IMR-90 (cell line): ENCODE measurements at regions not wholly inside any gene's neighbourhood (a gene's known extent, or its start where the extent isn't known, plus 50 kb on each side); places are given as distances from the start of the nearest gene placed in this dataset.

Experiments used
- ATAC-seq: fragments of 200-7000 bp; cut with Tn5 transposase; 2 replicates; pipeline ENCODE4 v1.9.1; 2020; ENCODE audit warnings: low read depth, mild to moderate bottlenecking, moderate library complexity
- BruUV-seq: library from RNA; stranded (reverse); fragments of 400-500 nt; replicated peaks from 2 replicates; lab custom pipeline; 2021; lab: Mats Ljungman, UMichigan
- CTCF ChIA-PET: fragments of 300-600 bp; formaldehyde crosslinking; extraction: SDS; loops from one replicate; lab custom pipeline; 2021; ENCODE audit warnings: antibody characterized with exemption; lab: Yijun Ruan, JAX
- POLR2A ChIA-PET: fragments of 300-600 bp; sonication (Branson Sonifier 250); formaldehyde crosslinking; loops from one replicate; lab custom pipeline; 2022; ENCODE audit warnings: antibody characterized with exemption; ENCODE audit not compliant: unreplicated experiment; lab: Charles Lee
- DNase-seq: peaks from one replicate; pipeline ENCODE4 v3.0.0; 2013
- H2AFZ ChIP-seq: replicated peaks from 2 replicates; pipeline ENCODE3; 2013; ENCODE audit warnings: low read length, mild to moderate bottlenecking; ENCODE audit not compliant: poor library complexity
- H2AK5ac ChIP-seq: 2 replicates; pipeline ENCODE4 v1.6.1; 2013; ENCODE audit warnings: low read depth, low read length, inconsistent platforms
- H2AK9ac ChIP-seq: replicated peaks from 2 replicates; pipeline ENCODE3; 2013; ENCODE audit warnings: mild to moderate bottlenecking, low read depth, low read length, moderate library complexity; ENCODE audit not compliant: poor library complexity
- H2BK120ac ChIP-seq: 2 replicates; pipeline ENCODE4 v1.6.1; 2013; ENCODE audit warnings: low read depth, low read length, inconsistent platforms
- H2BK15ac ChIP-seq: 3 replicates; pipeline ENCODE4 v1.6.1; 2013; ENCODE audit warnings: low read depth, low read length, inconsistent platforms
- H2BK20ac ChIP-seq: 2 replicates; pipeline ENCODE4 v1.6.1; 2013; ENCODE audit warnings: low read depth, mild to moderate bottlenecking, inconsistent platforms, low read length, moderate library complexity
- H2BK5ac ChIP-seq: 2 replicates; pipeline ENCODE4 v1.6.1; 2013; ENCODE audit warnings: mild to moderate bottlenecking, low read depth, low read length, inconsistent platforms; ENCODE audit not compliant: poor library complexity, severe bottlenecking
- H3K14ac ChIP-seq: replicated peaks from 2 replicates; pipeline ENCODE4 v1.6.1; 2013; ENCODE audit warnings: low read depth, low read length, inconsistent platforms
- H3K18ac ChIP-seq: 2 replicates; pipeline ENCODE4 v1.6.1; 2013; ENCODE audit warnings: low read depth, low read length, control low read depth
- H3K23ac ChIP-seq: 2 replicates; pipeline ENCODE4 v1.6.1; 2013; ENCODE audit warnings: low read depth, low read length, inconsistent platforms
- H3K27ac ChIP-seq: 2 replicates; pipeline ENCODE4 v1.5.1; 2013; ENCODE audit warnings: mild to moderate bottlenecking, control low read depth, low read length; ENCODE audit not compliant: insufficient read depth
- H3K27me3 ChIP-seq: 2 replicates; pipeline ENCODE4 v1.6.1; 2013; ENCODE audit warnings: low read length; ENCODE audit not compliant: control insufficient read depth, insufficient read depth
- H3K36me3 ChIP-seq: 2 replicates; pipeline ENCODE4 v1.6.1; 2013; ENCODE audit warnings: low read length, mixed read lengths; ENCODE audit not compliant: control insufficient read depth, insufficient read depth
- H3K4ac ChIP-seq: 2 replicates; pipeline ENCODE4 v1.6.1; 2013; ENCODE audit warnings: low read depth, low read length, inconsistent platforms
- H3K4me1 ChIP-seq: 2 replicates; pipeline ENCODE4 v1.6.1; 2013; ENCODE audit warnings: low read length, mixed read lengths; ENCODE audit not compliant: control insufficient read depth, insufficient read depth
- H3K4me2 ChIP-seq: 2 replicates; pipeline ENCODE4 v1.6.1; 2013; ENCODE audit warnings: low read depth, mild to moderate bottlenecking, control low read depth, low read length, moderate library complexity
- H3K4me3 ChIP-seq: 2 replicates; pipeline ENCODE4 v1.5.1; 2013; ENCODE audit warnings: low read depth, mild to moderate bottlenecking, control low read depth, low read length, moderate library complexity; ENCODE audit not compliant: insufficient read depth
- H3K56ac ChIP-seq: 2 replicates; pipeline ENCODE4 v1.6.1; 2013; ENCODE audit warnings: low read length, inconsistent platforms; ENCODE audit not compliant: insufficient read depth; ENCODE audit errors: extremely low read depth
- H3K79me1 ChIP-seq, 2 experiments: 2 replicates each; pipeline ENCODE4 v1.6.1; 2013; ENCODE audit warnings: low read length in 2 of 2, inconsistent platforms in 1 of 2, low read depth in 1 of 2
- H3K9ac ChIP-seq: 2 replicates; pipeline ENCODE4 v1.6.1; 2013; ENCODE audit warnings: low read depth, low read length, control low read depth
- H3K9me1 ChIP-seq: 2 replicates; pipeline ENCODE4 v1.6.1; 2013; ENCODE audit warnings: low read length, inconsistent platforms; ENCODE audit not compliant: insufficient read depth
- H3K9me3 ChIP-seq: 2 replicates; pipeline ENCODE4 v1.6.1; 2013; ENCODE audit warnings: low read length; ENCODE audit not compliant: control insufficient read depth, insufficient read depth
- H4K20me1 ChIP-seq: 2 replicates; pipeline ENCODE4 v1.6.1; 2013; ENCODE audit warnings: low read length, inconsistent platforms; ENCODE audit not compliant: insufficient read depth
- H4K5ac ChIP-seq: 2 replicates; pipeline ENCODE4 v1.6.1; 2013; ENCODE audit warnings: mild to moderate bottlenecking, low read depth, low read length, control low read depth
- H4K8ac ChIP-seq, 2 experiments: 2 replicates each; pipeline ENCODE4 v1.6.1; 2013; ENCODE audit warnings: low read depth in 2 of 2, low read length in 2 of 2, control low read depth in 1 of 2, inconsistent platforms in 1 of 2
- H4K91ac ChIP-seq: 2 replicates; pipeline ENCODE4 v1.6.1; 2013; ENCODE audit warnings: low read depth, low read length, inconsistent platforms; ENCODE audit not compliant: insufficient read depth
- BHLHE40 ChIP-seq: fragments of 150-350 bp; IDR thresholded peaks from 2 replicates; pipeline ENCODE4 v1.6.1; 2016; ENCODE audit warnings: mild to moderate bottlenecking, low read depth, low read length
- CEBPB ChIP-seq: IDR thresholded peaks from 2 replicates; pipeline ENCODE4 v1.6.1; 2012; ENCODE audit warnings: low read depth, low read length, improper control_type of control experiment
- CHD1 ChIP-seq: IDR thresholded peaks from 2 replicates; pipeline ENCODE4 v1.6.1; 2012; ENCODE audit warnings: low read depth, low read length, improper control_type of control experiment
- CTCF ChIP-seq: conservative IDR thresholded peaks from 2 replicates; pipeline ENCODE4 v1.5.1; 2012; ENCODE audit warnings: mild to moderate bottlenecking, low read depth, low read length, improper control_type of control experiment
- FOS ChIP-seq: fragments of 150-350 bp; IDR thresholded peaks from 2 replicates; pipeline ENCODE4 v1.6.1; 2016; ENCODE audit warnings: low read depth, low read length
- MAFK ChIP-seq: IDR thresholded peaks from 2 replicates; pipeline ENCODE4 v1.6.1; 2012; ENCODE audit warnings: low read depth, low read length, improper control_type of control experiment
- MAZ ChIP-seq: IDR thresholded peaks from 2 replicates; pipeline ENCODE4 v1.6.1; 2012; ENCODE audit warnings: low read depth, mild to moderate bottlenecking, low read length, improper control_type of control experiment, moderate library complexity, borderline replicate concordance
- MXI1 ChIP-seq: IDR thresholded peaks from 2 replicates; pipeline ENCODE4 v1.6.1; 2012; ENCODE audit warnings: low read depth, mild to moderate bottlenecking, low read length, moderate library complexity, borderline replicate concordance
- NFE2L2 ChIP-seq: fragments of 150-350 bp; IDR thresholded peaks from 2 replicates; pipeline ENCODE4 v1.6.1; 2016; ENCODE audit warnings: low read depth, mild to moderate bottlenecking, low read length
- POLR2A ChIP-seq: IDR thresholded peaks from 2 replicates; pipeline ENCODE4 v1.6.1; 2012; ENCODE audit warnings: mild to moderate bottlenecking, low read depth, low read length
- RAD21 ChIP-seq: IDR thresholded peaks from 2 replicates; pipeline ENCODE4 v1.6.1; 2012; ENCODE audit warnings: low read length, improper control_type of control experiment
- RCOR1 ChIP-seq: IDR thresholded peaks from 2 replicates; pipeline ENCODE4 v1.6.1; 2012; ENCODE audit warnings: mild to moderate bottlenecking, low read length, improper control_type of control experiment; ENCODE audit not compliant: insufficient replicate concordance
- RFX5 ChIP-seq: IDR thresholded peaks from 2 replicates; pipeline ENCODE4 v1.8.0; 2012; ENCODE audit warnings: low read depth, mild to moderate bottlenecking, low read length, moderate library complexity
- SMC3 ChIP-seq: fragments of 150-350 bp; IDR thresholded peaks from 2 replicates; pipeline ENCODE4 v1.6.1; 2016; ENCODE audit warnings: low read depth, mild to moderate bottlenecking, antibody characterized with exemption, low read length, moderate library complexity
- USF2 ChIP-seq: fragments of 150-350 bp; IDR thresholded peaks from 2 replicates; pipeline ENCODE4 v1.6.1; 2017; ENCODE audit warnings: mild to moderate bottlenecking, antibody characterized with exemption, low read length, low read depth
- whole genome bisulfite sequencing, 2 experiments: methylation state at CpG; one replicate each; pipeline versions ENCODE4 v1.1.5 to v1.1.7; 2013; ENCODE audit warnings: missing lambda C conversion rate in 2 of 2; ENCODE audit not compliant: insufficient read length in 1 of 2; ENCODE audit errors: extremely low coverage in 2 of 2; 5-methylcytosine and 5-hydroxymethylcytosine counted together
- dilution Hi-C: fragments of 300-500 bp; cut with HindIII; formaldehyde crosslinking; loops from one replicate; pipeline ENCODE4 v1.14.3; 2018; ENCODE audit warnings: low sequenced_read_pairs; ENCODE audit not compliant: unreplicated experiment
- in situ Hi-C: fragments of 300-500 bp; cut with MboI; formaldehyde crosslinking; loops from 3 replicates; pipeline ENCODE4 v1.14.3; 2019; ENCODE audit warnings: low sequenced_read_pairs, inconsistent platforms, mixed read lengths
- intact Hi-C: fragments of 100-400 bp; cut with micrococcal nuclease; formaldehyde crosslinking; loops from 2 replicates; pipeline ENCODE4 v1.10.0; 2022
- TF ChIP-seq, protein P1 (sequence below): fragments of 150-350 bp; IDR thresholded peaks from 2 replicates; pipeline ENCODE4 v1.6.1; 2016; ENCODE audit warnings: low read depth, mild to moderate bottlenecking, low read length, moderate library complexity, borderline replicate concordance

DNA sequence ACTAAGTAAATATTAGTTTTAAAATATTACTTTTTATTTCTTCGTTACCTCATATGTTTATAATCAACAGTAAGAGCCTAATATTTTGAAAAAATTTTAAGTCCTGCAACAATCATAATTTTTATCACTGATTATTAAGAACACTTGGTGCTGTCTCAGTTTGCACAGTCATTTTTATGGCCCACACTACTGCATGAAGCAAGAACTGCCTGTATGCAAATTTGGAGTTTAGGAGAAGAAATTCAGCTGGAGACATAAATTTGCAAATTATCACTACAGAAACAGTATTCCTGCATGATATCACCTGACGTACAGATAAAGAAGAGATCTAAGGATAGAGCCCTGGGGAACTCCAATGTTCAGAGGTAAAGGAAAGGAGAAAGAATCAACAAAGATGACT lies 144.1 kb upstream of the RBBP8 start:
- H3K27ac ChIP-seq, result no peak overlapping the region
- H4K5ac ChIP-seq, result no peak overlapping the region
- no peak overlapping the region for H4K8ac ChIP-seq
- no peaks in the 10 kb centered on the region for H3K79me1 ChIP-seq
- no peak overlapping the region for H2AK5ac ChIP-seq
- no peak overlapping the region for H3K14ac ChIP-seq
- dilution Hi-C loops (no loop called here), in situ Hi-C loops (no loop called here), intact Hi-C loops (no loop called here)
- H2BK20ac ChIP-seq, result no peak overlapping the region
- H3K4me3 ChIP-seq, result no peak overlapping the region
- H3K4me1 ChIP-seq, result peaks cover 1% of the 10 kb centered on the region; the same call in 1 of the 2 replicates
- no peak overlapping the region; the same call in 1 of the 2 replicates for H4K91ac ChIP-seq
- H3K4me2 ChIP-seq, result no peak overlapping the region
- no peaks in the 10 kb centered on the region for H3K9me3 ChIP-seq
- POLR2A ChIA-PET, result no interaction called here
- H2BK120ac ChIP-seq, result no peak overlapping the region
- no peaks in the 10 kb centered on the region for H3K36me3 ChIP-seq
- no peak overlapping the region for H2AK9ac ChIP-seq
- no peak overlapping the region for H3K9ac ChIP-seq
- H3K23ac ChIP-seq, result no peak overlapping the region
- no CpG with 5 or more reads among the region's 2 CpGs for WGBS, 2 experiments
- no peaks in the 10 kb centered on the region for H3K9me1 ChIP-seq
- TF ChIP-seq RCOR1 (no peak), FOS (no peak), MAFK (no peak), CEBPB (no peak), CHD1 (no peak), SMC3 (no peak), RFX5 (no peak), BHLHE40 (no peak), CTCF (no peak), USF2 (no peak), POLR2A (no peak), NFE2L2 (no peak), RAD21 (no peak), MXI1 (no peak), MAZ (no peak)
- TF ChIP-seq, protein P1, sequence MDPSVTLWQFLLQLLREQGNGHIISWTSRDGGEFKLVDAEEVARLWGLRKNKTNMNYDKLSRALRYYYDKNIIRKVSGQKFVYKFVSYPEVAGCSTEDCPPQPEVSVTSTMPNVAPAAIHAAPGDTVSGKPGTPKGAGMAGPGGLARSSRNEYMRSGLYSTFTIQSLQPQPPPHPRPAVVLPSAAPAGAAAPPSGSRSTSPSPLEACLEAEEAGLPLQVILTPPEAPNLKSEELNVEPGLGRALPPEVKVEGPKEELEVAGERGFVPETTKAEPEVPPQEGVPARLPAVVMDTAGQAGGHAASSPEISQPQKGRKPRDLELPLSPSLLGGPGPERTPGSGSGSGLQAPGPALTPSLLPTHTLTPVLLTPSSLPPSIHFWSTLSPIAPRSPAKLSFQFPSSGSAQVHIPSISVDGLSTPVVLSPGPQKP, result no peak
- DNase-seq (no peak), ATAC-seq (no peak)
- H3K18ac ChIP-seq, result peak overlapping the region; percentile 78; the same call in 1 of the 2 replicates
- CTCF ChIA-PET, result no interaction called here
- BruUV-seq, result no TSS peak
- no peak overlapping the region for H2AFZ ChIP-seq
- no peak overlapping the region for H2BK15ac ChIP-seq
- H3K56ac ChIP-seq, result no peak overlapping the region
- peaks cover 4% of the 10 kb centered on the region for H3K27me3 ChIP-seq
- no peak overlapping the region for H2BK5ac ChIP-seq
- H4K20me1 ChIP-seq, result no peaks in the 10 kb centered on the region
- H3K4ac ChIP-seq, result no peak overlapping the region
